Liver (tissue), 8 donors: ENCODE measurements at regions not wholly inside any gene's neighbourhood (a gene's known extent, or its start where the extent isn't known, plus 50 kb on each side); places are given as distances from the start of the nearest gene placed in this dataset.

Experiments used
- DNase-seq: peaks from one replicate; pipeline ENCODE4 v3.0.0-alpha.2; 2017; ENCODE audit warnings: low spot score
- H3K27ac ChIP-seq, 2 donors: one replicate each; pipeline ENCODE4 v1.7.0; 2013; ENCODE audit warnings: inconsistent platforms in 2 of 2, low read length in 2 of 2, control low read depth in 1 of 2, low read depth in 1 of 2, mild to moderate bottlenecking in 1 of 2
- H3K27me3 ChIP-seq, 4 donors: one replicate each; pipeline versions ENCODE4 v1.6.1 to v1.7.0; 2013; ENCODE audit warnings: low read length in 3 of 4, inconsistent platforms in 1 of 4, mild to moderate bottlenecking in 1 of 4, moderate library complexity in 1 of 4; ENCODE audit not compliant: control insufficient read depth in 4 of 4, insufficient read depth in 4 of 4
- H3K36me3 ChIP-seq, 4 donors: one replicate each; pipeline versions ENCODE4 v1.6.1 to v1.7.0; 2013; ENCODE audit warnings: low read length in 3 of 4, mild to moderate bottlenecking in 3 of 4, low read depth in 1 of 4, moderate library complexity in 1 of 4; ENCODE audit not compliant: control insufficient read depth in 4 of 4, insufficient read depth in 3 of 4
- H3K4me1 ChIP-seq, 4 donors: one replicate each; pipeline versions ENCODE4 v1.6.1 to v1.7.0; 2013; ENCODE audit warnings: low read length in 3 of 4, mild to moderate bottlenecking in 3 of 4, moderate library complexity in 1 of 4; ENCODE audit not compliant: control insufficient read depth in 4 of 4, insufficient read depth in 4 of 4
- H3K4me3 ChIP-seq, 3 donors: one replicate each; pipeline versions ENCODE4 v1.6.1 to v1.7.0; 2013; ENCODE audit warnings: low read length in 3 of 3, control low read depth in 1 of 3, low read depth in 1 of 3, mild to moderate bottlenecking in 1 of 3
- H3K9ac ChIP-seq, 2 donors: one replicate each; pipeline ENCODE4 v1.7.0; 2013; ENCODE audit warnings: low read length in 2 of 2, mild to moderate bottlenecking in 2 of 2, moderate library complexity in 2 of 2, control low read depth in 1 of 2, low read depth in 1 of 2
- H3K9me3 ChIP-seq, 4 donors: one replicate each; pipeline versions ENCODE4 v1.6.1 to v1.7.0; 2013; ENCODE audit warnings: low read length in 3 of 4; ENCODE audit not compliant: control insufficient read depth in 4 of 4
- ATF3 ChIP-seq: IDR thresholded peaks from 2 replicates; pipeline ENCODE4 v1.6.1; 2016; ENCODE audit warnings: antibody characterized with exemption
- CTCF ChIP-seq: fragments of 150-350 bp; IDR thresholded peaks from 2 replicates; pipeline ENCODE4 v1.5.1; 2017; ENCODE audit warnings: improper control_type of control experiment, low read depth, low read length; ENCODE audit not compliant: missing input control
- EGR1 ChIP-seq, 2 donors: IDR thresholded peaks; 2 replicates each; pipeline ENCODE4 v1.6.1; 2016 to 2018; ENCODE audit warnings: antibody characterized with exemption in 2 of 2, low read depth in 2 of 2
- FOXA1 ChIP-seq: IDR thresholded peaks from 2 replicates; pipeline ENCODE4 v1.6.1; 2016; ENCODE audit warnings: antibody characterized with exemption
- FOXA2 ChIP-seq: IDR thresholded peaks from 2 replicates; pipeline ENCODE4 v1.6.1; 2016; ENCODE audit warnings: antibody characterized with exemption
- GABPA ChIP-seq, 2 donors: IDR thresholded peaks in 1 of 2; conservative IDR thresholded peaks in 1 of 2; 2 replicates each; pipeline ENCODE4 v1.6.1; 2016; ENCODE audit warnings: antibody characterized with exemption in 2 of 2, mild to moderate bottlenecking in 1 of 2, moderate library complexity in 1 of 2
- HNF4A ChIP-seq, 2 donors: conservative IDR thresholded peaks; 2 replicates each; pipeline ENCODE4 v1.6.1; 2016; ENCODE audit warnings: antibody characterized with exemption in 2 of 2, mild to moderate bottlenecking in 2 of 2
- HNF4G ChIP-seq: IDR thresholded peaks from 2 replicates; pipeline ENCODE4 v1.6.1; 2016; ENCODE audit warnings: antibody characterized with exemption
- JUND ChIP-seq, 2 donors: IDR thresholded peaks; 2 replicates each; pipeline ENCODE4 v1.6.1; 2016; ENCODE audit warnings: antibody characterized with exemption in 2 of 2
- MAX ChIP-seq: IDR thresholded peaks from 2 replicates; pipeline ENCODE4 v1.6.1; 2016; ENCODE audit warnings: antibody characterized with exemption
- NR2F2 ChIP-seq: IDR thresholded peaks from 2 replicates; pipeline ENCODE4 v1.6.1; 2016; ENCODE audit warnings: antibody characterized with exemption
- RAD21 ChIP-seq, 2 donors: IDR thresholded peaks; 2 replicates each; pipeline ENCODE4 v1.6.1; 2016; ENCODE audit warnings: antibody characterized with exemption in 2 of 2, mild to moderate bottlenecking in 2 of 2
- RXRA ChIP-seq, 2 donors: IDR thresholded peaks; 2 replicates each; pipeline ENCODE4 v1.6.1; 2017 to 2018; ENCODE audit warnings: antibody characterized with exemption in 2 of 2, mild to moderate bottlenecking in 1 of 2
- SP1 ChIP-seq: IDR thresholded peaks from 2 replicates; pipeline ENCODE4 v1.6.1; 2018; ENCODE audit warnings: antibody characterized with exemption, mild to moderate bottlenecking
- TAF1 ChIP-seq: conservative IDR thresholded peaks from 2 replicates; pipeline ENCODE4 v1.6.1; 2016; ENCODE audit warnings: antibody characterized with exemption, mild to moderate bottlenecking
- YY1 ChIP-seq: IDR thresholded peaks from 2 replicates; pipeline ENCODE4 v1.6.1; 2016; ENCODE audit warnings: antibody characterized with exemption, mild to moderate bottlenecking
- WGBS: extraction: QIAGEN DNeasy Blood & Tissue Kit; methylation state at CpG from one replicate; pipeline ENCODE4 v1.1.7; 2013; 5-methylcytosine and 5-hydroxymethylcytosine counted together
- TF ChIP-seq, protein P1 (sequence below): IDR thresholded peaks from 2 replicates; pipeline ENCODE4 v1.6.1; 2016; ENCODE audit warnings: antibody characterized with exemption, mild to moderate bottlenecking
- TF ChIP-seq, protein P2 (sequence below): IDR thresholded peaks from 2 replicates; pipeline ENCODE4 v1.6.1; 2016; ENCODE audit warnings: antibody characterized with exemption
- donor health status: healthy.
- donor health status: healthy.
- donor health status: healthy.
- donor health status: healthy.
- donor health status: healthy.

GRCh38 chr18:27250471-27250870 lies 65.4 kb upstream of the CHST9 start:
- Histone ChIP-seq H3K4me3 (no peak overlapping the region), H3K36me3 (no peaks in the 10 kb centered on the region)
- 90% methylated on average over 2 of the region's 2 CpGs for WGBS

More at GRCh38 chr18:27250471-27250870, 65.4 kb upstream of the CHST9 start:
- TF ChIP-seq EGR1 (IDR thresholded peaks at IDR 0.05; ENCODE audit: low read depth in 2 of 2) (no peak), RAD21 (IDR thresholded peaks at IDR 0.05) (no peak), NR2F2 (no peak), TAF1 (no peak), RXRA (IDR thresholded peaks at IDR 0.05) (no peak), YY1 (no peak), HNF4G (no peak), GABPA (IDR thresholded peaks at IDR 0.05 in 1 of 2, conservative IDR thresholded peaks at IDR 0.05 in 1 of 2) (no peak), FOXA2 (no peak), ATF3 (no peak), CTCF (no peak), MAX (no peak), FOXA1 (no peak), SP1 (no peak), JUND (IDR thresholded peaks at IDR 0.05) (no peak), HNF4A (conservative IDR thresholded peaks at IDR 0.05) (no peak)
- TF ChIP-seq, protein P1, sequence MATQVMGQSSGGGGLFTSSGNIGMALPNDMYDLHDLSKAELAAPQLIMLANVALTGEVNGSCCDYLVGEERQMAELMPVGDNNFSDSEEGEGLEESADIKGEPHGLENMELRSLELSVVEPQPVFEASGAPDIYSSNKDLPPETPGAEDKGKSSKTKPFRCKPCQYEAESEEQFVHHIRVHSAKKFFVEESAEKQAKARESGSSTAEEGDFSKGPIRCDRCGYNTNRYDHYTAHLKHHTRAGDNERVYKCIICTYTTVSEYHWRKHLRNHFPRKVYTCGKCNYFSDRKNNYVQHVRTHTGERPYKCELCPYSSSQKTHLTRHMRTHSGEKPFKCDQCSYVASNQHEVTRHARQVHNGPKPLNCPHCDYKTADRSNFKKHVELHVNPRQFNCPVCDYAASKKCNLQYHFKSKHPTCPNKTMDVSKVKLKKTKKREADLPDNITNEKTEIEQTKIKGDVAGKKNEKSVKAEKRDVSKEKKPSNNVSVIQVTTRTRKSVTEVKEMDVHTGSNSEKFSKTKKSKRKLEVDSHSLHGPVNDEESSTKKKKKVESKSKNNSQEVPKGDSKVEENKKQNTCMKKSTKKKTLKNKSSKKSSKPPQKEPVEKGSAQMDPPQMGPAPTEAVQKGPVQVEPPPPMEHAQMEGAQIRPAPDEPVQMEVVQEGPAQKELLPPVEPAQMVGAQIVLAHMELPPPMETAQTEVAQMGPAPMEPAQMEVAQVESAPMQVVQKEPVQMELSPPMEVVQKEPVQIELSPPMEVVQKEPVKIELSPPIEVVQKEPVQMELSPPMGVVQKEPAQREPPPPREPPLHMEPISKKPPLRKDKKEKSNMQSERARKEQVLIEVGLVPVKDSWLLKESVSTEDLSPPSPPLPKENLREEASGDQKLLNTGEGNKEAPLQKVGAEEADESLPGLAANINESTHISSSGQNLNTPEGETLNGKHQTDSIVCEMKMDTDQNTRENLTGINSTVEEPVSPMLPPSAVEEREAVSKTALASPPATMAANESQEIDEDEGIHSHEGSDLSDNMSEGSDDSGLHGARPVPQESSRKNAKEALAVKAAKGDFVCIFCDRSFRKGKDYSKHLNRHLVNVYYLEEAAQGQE: no peak
- TF ChIP-seq, protein P2, sequence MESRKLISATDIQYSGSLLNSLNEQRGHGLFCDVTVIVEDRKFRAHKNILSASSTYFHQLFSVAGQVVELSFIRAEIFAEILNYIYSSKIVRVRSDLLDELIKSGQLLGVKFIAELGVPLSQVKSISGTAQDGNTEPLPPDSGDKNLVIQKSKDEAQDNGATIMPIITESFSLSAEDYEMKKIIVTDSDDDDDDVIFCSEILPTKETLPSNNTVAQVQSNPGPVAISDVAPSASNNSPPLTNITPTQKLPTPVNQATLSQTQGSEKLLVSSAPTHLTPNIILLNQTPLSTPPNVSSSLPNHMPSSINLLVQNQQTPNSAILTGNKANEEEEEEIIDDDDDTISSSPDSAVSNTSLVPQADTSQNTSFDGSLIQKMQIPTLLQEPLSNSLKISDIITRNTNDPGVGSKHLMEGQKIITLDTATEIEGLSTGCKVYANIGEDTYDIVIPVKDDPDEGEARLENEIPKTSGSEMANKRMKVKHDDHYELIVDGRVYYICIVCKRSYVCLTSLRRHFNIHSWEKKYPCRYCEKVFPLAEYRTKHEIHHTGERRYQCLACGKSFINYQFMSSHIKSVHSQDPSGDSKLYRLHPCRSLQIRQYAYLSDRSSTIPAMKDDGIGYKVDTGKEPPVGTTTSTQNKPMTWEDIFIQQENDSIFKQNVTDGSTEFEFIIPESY: no peak
- Histone ChIP-seq H3K4me1 (peaks cover 0 to 2% (median 0%) of the 10 kb centered on the region in 4 donors), H3K27ac (no peak overlapping the region), H3K27me3 (no peaks in the 10 kb centered on the region), H3K9ac (no peak overlapping the region), H3K9me3 (no peaks in the 10 kb centered on the region)
- DNase-seq: no peak
